ENCODE measurements at regions not wholly inside any gene's neighbourhood (a gene's known extent, or its start where the extent isn't known, plus 50 kb on each side); places are given as distances from the start of the nearest gene placed in this dataset.

DNA sequence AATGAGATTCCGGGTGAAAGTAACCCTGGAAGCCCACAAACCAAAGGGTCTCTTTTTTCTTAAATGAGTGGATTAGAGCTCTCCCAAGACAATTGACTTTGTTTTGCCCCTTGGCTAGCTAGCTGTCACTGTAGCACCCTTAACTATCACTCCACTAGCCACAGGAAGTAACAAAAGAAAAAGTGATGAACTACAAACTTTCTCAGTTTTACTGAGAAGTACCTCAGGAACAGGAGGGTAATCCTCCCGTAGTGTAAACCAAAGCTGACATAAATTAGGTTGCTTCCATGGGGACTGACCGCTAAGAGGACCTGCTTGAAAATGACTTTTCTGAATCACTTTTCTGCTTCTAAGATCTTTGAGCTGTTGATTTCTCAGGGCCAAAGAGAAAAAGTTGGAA is 240.1 kb downstream of the BARHL2 start:
- TF ChIP-seq, protein P1, sequence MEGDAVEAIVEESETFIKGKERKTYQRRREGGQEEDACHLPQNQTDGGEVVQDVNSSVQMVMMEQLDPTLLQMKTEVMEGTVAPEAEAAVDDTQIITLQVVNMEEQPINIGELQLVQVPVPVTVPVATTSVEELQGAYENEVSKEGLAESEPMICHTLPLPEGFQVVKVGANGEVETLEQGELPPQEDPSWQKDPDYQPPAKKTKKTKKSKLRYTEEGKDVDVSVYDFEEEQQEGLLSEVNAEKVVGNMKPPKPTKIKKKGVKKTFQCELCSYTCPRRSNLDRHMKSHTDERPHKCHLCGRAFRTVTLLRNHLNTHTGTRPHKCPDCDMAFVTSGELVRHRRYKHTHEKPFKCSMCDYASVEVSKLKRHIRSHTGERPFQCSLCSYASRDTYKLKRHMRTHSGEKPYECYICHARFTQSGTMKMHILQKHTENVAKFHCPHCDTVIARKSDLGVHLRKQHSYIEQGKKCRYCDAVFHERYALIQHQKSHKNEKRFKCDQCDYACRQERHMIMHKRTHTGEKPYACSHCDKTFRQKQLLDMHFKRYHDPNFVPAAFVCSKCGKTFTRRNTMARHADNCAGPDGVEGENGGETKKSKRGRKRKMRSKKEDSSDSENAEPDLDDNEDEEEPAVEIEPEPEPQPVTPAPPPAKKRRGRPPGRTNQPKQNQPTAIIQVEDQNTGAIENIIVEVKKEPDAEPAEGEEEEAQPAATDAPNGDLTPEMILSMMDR (IDR thresholded peaks at IDR 0.05; ENCODE audit: borderline replicate concordance, extremely low read depth, low read length, poor library complexity, severe bottlenecking), result no peak
- no peak for TF ChIP-seq EZH2 (IDR thresholded peaks at IDR 0.05; ENCODE audit: borderline replicate concordance, low read depth, low read length, severe bottlenecking)

Data from DND-41 (cell line).